ENCODE measurements at regions not wholly inside any gene's neighbourhood (a gene's known extent, or its start where the extent isn't known, plus 50 kb on each side); places are given as distances from the start of the nearest gene placed in this dataset.

DNA sequence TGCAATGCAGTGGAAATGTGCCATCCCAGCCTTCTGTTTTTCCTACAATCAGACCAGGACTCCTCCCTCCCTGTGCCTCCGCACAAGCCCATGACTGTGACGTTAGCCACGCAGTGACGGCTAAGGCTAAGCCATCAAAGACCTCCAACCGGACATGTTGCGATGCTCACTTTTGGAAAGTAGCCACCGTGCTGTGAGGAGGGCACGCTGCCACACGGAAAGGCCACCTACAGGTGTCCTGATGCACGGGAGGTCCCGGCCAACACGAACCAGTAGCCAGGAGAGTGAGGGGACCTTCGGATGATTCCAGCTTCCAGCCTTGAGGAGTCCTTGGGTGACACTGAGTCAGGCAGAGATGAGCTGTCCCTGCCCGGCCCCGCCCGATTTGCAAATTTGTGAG, 53.9 kb downstream of the FOXL1 start:
- DNase-seq (ENCODE audit: low read depth in 2 of 2, low spot score in 1 of 2), result no peak

- no peak for DNase-seq (ENCODE audit: low read depth in 2 of 2, low spot score in 1 of 2)
These were observed 54.6 kb downstream of the FOXL1 start for GRCh38 chr16:86632944-86633343.

DNA sequence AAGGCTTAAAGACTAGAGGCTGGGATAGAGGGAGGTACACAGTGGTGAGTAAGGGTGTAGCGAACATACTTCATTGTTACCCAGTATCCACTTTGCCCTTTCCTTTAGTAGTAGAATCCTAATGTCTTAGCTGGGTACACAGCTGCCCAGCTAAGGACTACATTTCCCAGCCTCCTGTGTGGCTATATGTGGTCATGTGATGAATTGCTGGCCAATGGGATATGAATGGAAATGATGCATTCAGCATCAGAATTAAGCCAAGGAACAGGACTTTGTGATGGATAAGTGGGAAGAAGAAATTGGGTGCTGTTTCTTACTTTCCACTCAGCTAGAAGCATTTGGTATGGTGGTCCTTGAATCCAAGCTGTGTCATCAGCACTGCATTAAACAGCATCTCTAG, 55.9 kb downstream of the FOXL1 start:
- DNase-seq (ENCODE audit: low read depth in 2 of 2, low spot score in 1 of 2), result no peak

GRCh38 chr16:86635176-86635876, 57.0 kb downstream of the FOXL1 start:
- DNase-seq (ENCODE audit: low read depth in 2 of 2, low spot score in 1 of 2), result no peak

- DNase-seq (ENCODE audit: low read depth in 2 of 2, low spot score in 1 of 2), result no peak
These were observed 57.6 kb downstream of the FOXL1 start for GRCh38 chr16:86635926-86636325.

DNA sequence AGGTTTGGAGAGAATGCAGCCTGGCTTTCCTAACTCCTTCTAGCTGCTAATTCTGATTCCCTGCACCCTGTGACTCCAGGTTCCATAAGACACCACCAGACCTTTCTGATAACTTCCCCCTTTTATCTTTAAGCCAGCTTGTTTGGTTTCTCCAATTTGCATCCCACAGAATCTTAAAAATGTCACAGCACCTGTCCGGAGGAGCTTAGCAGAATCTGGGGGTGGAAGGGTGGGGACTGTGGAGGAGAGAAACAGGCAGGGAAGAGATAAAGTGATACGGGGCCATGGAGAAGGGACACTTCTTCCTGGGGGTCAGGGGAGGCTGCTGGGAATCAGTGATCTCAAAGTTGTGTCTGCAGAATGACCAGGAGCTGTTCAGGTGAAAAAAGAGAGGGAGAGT, 59.4 kb downstream of the FOXL1 start:
- no peak for DNase-seq (ENCODE audit: low read depth in 2 of 2, low spot score in 1 of 2)

DNA sequence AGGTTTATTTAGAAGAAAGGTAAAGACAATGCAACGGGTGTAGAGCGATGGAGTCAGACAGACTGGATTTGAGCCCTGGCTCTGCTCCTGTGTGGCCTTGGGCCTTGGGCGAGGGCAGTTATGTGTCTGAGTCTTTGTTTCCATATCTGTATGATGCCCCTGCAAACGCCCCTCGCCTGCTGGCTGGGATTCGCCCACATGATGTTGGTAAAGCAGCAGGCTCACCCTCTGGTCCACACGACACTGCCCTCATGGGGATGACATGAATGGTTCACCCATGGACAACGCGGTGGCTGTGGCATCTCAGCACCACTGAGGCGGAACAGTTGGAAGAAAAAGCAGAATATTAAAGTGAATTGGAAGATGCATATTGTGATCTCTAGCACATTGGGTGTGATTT, 60.3 kb downstream of the FOXL1 start:
- no peak for DNase-seq (ENCODE audit: low read depth in 2 of 2, low spot score in 1 of 2)

DNA sequence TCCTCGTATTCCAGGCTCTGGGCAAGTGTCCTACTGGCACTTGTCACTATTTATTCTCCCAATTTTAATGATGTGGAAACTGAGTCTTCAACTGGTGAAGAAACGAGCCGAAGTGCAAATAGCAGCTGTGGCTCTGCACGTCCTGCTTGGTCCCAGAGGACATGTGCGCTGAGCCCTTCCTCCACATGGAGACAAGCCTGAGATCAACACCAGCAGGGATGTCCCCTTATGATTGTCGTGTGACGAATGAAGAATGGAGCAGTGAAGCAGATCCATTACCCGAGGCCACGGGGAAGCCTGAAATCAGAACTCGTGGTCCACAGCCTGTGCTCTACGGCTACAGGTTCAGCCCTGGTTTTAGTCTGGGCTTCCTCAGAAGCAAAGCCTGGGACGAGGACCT, 61.0 kb downstream of the FOXL1 start:
- DNase-seq (ENCODE audit: low read depth in 2 of 2, low spot score in 1 of 2), result no peak

- DNase-seq (ENCODE audit: low read depth in 2 of 2, low spot score in 1 of 2), result no peak
These were observed 62.0 kb downstream of the FOXL1 start for GRCh38 chr16:86640265-86640843.

GRCh38 chr16:86642087-86642486, 63.7 kb downstream of the FOXL1 start:
- DNase-seq (ENCODE audit: low read depth in 2 of 2, low spot score in 1 of 2), result no peak

DNA sequence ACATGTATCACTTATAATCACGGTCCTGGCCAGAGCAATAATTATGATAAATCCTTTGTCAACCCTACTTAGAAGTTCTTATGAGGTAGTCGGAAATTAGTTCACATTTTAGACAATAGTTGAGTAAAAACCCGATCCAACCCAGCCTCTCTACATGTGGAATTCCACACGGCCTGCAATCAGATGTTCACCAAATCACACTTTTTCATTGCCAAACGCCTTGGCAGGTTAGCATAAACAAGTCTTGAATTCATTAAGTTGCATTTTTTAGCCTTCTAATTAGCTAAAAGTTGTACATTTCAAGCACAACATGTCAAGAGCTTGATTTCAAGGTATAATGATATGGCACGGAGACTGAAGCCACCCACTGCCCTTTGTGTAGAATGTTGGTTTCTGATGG, 65.3 kb downstream of the FOXL1 start:
- no peak for DNase-seq (ENCODE audit: low read depth in 2 of 2, low spot score in 1 of 2)

DNA sequence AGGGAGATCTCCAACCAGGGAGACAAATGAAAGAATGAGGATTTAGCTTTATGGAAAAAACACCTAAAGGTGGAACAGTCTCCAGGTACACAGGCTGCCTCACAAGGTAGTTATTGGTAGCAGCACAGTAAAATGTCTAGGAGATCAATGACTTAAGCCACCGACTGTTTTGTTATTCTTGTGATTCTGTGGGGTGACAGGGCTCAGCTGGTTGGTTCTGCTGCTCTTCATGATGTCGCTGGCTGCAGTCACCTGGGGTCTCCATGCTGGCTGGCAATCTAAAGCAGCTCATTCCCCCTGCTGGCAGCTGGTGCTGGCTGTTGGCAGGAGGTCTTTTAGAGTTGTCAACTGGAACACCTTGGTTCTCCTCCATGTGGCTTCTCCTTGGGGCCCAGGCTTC, 69.2 kb downstream of the FOXL1 start:
- DNase-seq (ENCODE audit: low read depth in 2 of 2, low spot score in 1 of 2), result no peak

DNA sequence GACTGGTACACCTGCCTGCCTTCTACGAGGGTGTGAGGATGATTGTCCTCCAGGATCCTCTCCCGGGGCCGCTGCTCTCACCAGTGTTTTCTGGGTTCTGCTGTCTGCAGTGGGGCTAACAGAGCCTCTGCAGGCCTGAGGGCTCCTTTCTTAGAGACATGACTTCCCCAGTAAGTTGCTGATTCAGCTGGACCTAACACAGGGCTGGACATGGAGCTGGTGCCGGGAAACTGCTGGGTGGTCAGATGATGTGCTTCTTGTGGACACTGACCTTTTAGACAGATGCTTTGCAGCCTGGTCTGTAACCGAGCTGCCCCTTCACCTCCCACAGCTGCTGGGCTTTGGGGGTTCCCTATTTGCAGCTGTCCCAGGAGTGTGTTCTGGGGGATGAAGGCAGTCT, 71.5 kb downstream of the FOXL1 start:
- DNase-seq (ENCODE audit: low read depth in 2 of 2, low spot score in 1 of 2), result no peak

- DNase-seq (ENCODE audit: low read depth in 2 of 2, low spot score in 1 of 2), result no peak
These were observed 72.8 kb downstream of the FOXL1 start for GRCh38 chr16:86651013-86651627.

- DNase-seq (ENCODE audit: low read depth in 2 of 2, low spot score in 1 of 2), result no peak
These were observed 73.5 kb downstream of the FOXL1 start for GRCh38 chr16:86651823-86652222.

GRCh38 chr16:86653285-86654006, 75.1 kb downstream of the FOXL1 start:
- DNase-seq (ENCODE audit: low read depth in 2 of 2, low spot score in 1 of 2), result no peak

DNA sequence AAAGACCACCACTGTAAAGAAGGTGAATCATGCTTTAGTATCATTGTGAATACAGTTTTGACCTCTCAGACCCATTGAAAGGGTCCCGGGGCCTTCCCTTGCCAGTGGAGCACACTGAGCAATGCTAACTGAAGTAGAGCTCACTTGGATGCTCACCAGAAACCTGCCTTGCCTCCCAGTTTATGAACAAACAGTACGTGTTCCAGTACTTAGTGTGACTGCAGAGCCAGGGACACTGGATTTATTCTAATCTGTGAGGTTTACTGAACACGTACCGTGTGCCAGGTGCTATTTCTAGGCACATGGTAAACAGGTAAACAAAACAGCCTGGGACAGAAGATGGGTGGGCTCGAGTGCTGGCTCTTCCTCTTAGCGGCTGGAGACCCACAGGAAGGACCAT, 79.6 kb downstream of the FOXL1 start:
- DNase-seq (ENCODE audit: low read depth in 2 of 2, low spot score in 1 of 2), result no peak

GRCh38 chr16:86660623-86661022, 82.3 kb downstream of the FOXL1 start:
- DNase-seq (ENCODE audit: low read depth in 2 of 2, low spot score in 1 of 2), result no peak

GRCh38 chr16:86661706-86662105, 83.4 kb downstream of the FOXL1 start:
- DNase-seq (ENCODE audit: low read depth in 2 of 2, low spot score in 1 of 2), result no peak

DNA sequence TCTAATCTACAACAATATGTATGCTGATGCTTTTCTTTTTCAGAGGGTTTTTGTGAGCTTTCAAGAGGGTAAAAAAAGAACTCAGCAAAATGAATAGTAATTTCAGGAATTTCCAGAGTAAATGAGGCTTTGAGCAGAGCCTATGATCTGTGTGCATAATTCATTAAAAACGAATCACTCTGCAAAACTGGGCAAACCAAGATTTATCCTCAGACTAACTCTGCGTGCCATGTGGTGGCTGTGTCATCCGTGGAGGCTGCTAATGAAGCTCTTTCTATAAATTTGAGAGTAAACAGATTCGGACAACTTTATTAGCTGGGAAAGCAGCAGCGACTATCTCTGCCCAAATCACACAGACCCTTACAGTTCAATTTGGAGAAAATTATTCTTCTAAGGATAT, 83.8 kb downstream of the FOXL1 start:
- no peak for DNase-seq (ENCODE audit: low read depth in 2 of 2, low spot score in 1 of 2)

DNA sequence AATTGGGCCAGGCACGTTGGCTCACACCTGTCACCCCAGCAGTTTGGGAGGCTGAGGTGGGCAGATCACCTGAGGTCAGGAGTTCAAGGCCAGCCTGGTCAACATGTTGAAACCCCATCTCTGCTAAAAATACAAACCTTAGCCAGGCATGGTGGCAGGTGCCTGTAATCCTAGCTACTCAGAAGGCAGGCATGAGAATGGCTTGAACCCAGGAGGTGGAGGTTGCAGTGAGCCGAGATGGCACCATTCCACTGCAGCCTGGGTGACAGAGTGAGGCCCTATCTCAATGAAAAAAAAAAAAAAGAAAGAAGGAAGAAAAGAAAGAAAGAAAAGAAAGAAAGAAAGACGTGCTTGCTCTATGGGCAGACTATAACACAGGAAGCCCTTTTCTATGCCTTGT, 84.4 kb downstream of the FOXL1 start:
- DNase-seq (ENCODE audit: low read depth in 2 of 2, low spot score in 1 of 2), result no peak

Measured in stimulated activated CD8-positive, alpha-beta memory T cell treated with anti-CD3 and anti-CD28 coated beads, Interleukin-4, amount 100 ng/mL, for 4 hours (primary cell).